OCI-LY7 (cell line): ENCODE measurements at regions not wholly inside any gene's neighbourhood (a gene's known extent, or its start where the extent isn't known, plus 50 kb on each side); places are given as distances from the start of the nearest gene placed in this dataset.

Experiments
- CTCF ChIP-seq: fragments of 200-600 bp; sonication (generic); conservative IDR thresholded peaks from 2 replicates; pipeline ENCODE4 v1.5.1; 2014; ENCODE audit warnings: mild to moderate bottlenecking, antibody characterized with exemption, low read length, moderate library complexity, mixed read lengths
- EZH2phosphoT487 ChIP-seq: fragments of 200-600 bp; sonication (generic); IDR thresholded peaks from 2 replicates; pipeline ENCODE4 v1.6.1; 2018; ENCODE audit warnings: low read depth, borderline replicate concordance, mild to moderate bottlenecking, mixed run types, antibody characterized with exemption, low read length, moderate library complexity, mixed read lengths

- TF ChIP-seq CTCF (no peak), EZH2phosphoT487 (no peak)
Measured at GRCh38 chr11:116502641-116503061, 270.1 kb downstream of the BUD13 start.
